ENCODE measurements at regions not wholly inside any gene's neighbourhood (a gene's known extent, or its start where the extent isn't known, plus 50 kb on each side); places are given as distances from the start of the nearest gene placed in this dataset.

GRCh38 chr12:41888285-41888684 is 256.4 kb downstream of the GXYLT1 start:
- no peak for DNase-seq (ENCODE audit: low read depth in 2 of 2)

- DNase-seq (ENCODE audit: low read depth in 2 of 2) = no peak
Measured at GRCh38 chr12:41881891-41882805, 262.5 kb downstream of the GXYLT1 start.

GRCh38 chr12:41869432-41869831 is 275.2 kb downstream of the GXYLT1 start:
- no peak for DNase-seq (ENCODE audit: low read depth in 2 of 2)

- DNase-seq (ENCODE audit: low read depth in 2 of 2) = no peak
Measured at GRCh38 chr12:41866878-41867430, 277.7 kb downstream of the GXYLT1 start.

- DNase-seq (ENCODE audit: low read depth in 2 of 2) = no peak
Measured at GRCh38 chr12:41856228-41856627, 288.4 kb downstream of the GXYLT1 start.

GRCh38 chr12:41850046-41850445 is 294.6 kb downstream of the GXYLT1 start:
- DNase-seq (ENCODE audit: low read depth in 2 of 2) = no peak

GRCh38 chr12:41846718-41847117 is 298.0 kb downstream of the GXYLT1 start:
- no peak for DNase-seq (ENCODE audit: low read depth in 2 of 2)

GRCh38 chr12:41836416-41836815 is 308.3 kb downstream of the GXYLT1 start:
- DNase-seq (ENCODE audit: low read depth in 2 of 2) = no peak

- no peak for DNase-seq (ENCODE audit: low read depth in 2 of 2)
Measured at GRCh38 chr12:41835556-41835955, 309.1 kb downstream of the GXYLT1 start.

- DNase-seq (ENCODE audit: low read depth in 2 of 2) = no peak
Measured at GRCh38 chr12:41819948-41820347, 324.7 kb downstream of the GXYLT1 start.

GRCh38 chr12:41804026-41804425 is 340.6 kb downstream of the GXYLT1 start:
- no peak for DNase-seq (ENCODE audit: low read depth in 2 of 2)

GRCh38 chr12:41802803-41803202 is 341.9 kb downstream of the GXYLT1 start:
- DNase-seq (ENCODE audit: low read depth in 2 of 2) = no peak

GRCh38 chr12:41801261-41801660 is 343.4 kb downstream of the GXYLT1 start:
- no peak for DNase-seq (ENCODE audit: low read depth in 2 of 2)

- DNase-seq (ENCODE audit: low read depth in 2 of 2) = no peak
Measured at GRCh38 chr12:41799671-41800070, 345.0 kb downstream of the GXYLT1 start.

- DNase-seq (ENCODE audit: low read depth in 2 of 2) = no peak
Measured at GRCh38 chr12:41795910-41796309, 348.8 kb downstream of the GXYLT1 start.

- no peak for DNase-seq (ENCODE audit: low read depth in 2 of 2)
Measured at GRCh38 chr12:41795051-41795600, 349.5 kb downstream of the GXYLT1 start.

GRCh38 chr12:41794336-41794735 is 350.3 kb downstream of the GXYLT1 start:
- DNase-seq (ENCODE audit: low read depth in 2 of 2) = no peak

- DNase-seq (ENCODE audit: low read depth in 2 of 2) = no peak
Measured at GRCh38 chr12:41784957-41785356, 359.7 kb downstream of the GXYLT1 start.

- DNase-seq (ENCODE audit: low read depth in 2 of 2) = no peak
Measured at GRCh38 chr12:41778934-41779333, 365.7 kb downstream of the GXYLT1 start.

- DNase-seq (ENCODE audit: low read depth in 2 of 2) = no peak
Measured at GRCh38 chr12:41777064-41777790, 367.4 kb downstream of the GXYLT1 start.

GRCh38 chr12:41772478-41772877 is 372.2 kb downstream of the GXYLT1 start:
- DNase-seq (ENCODE audit: low read depth in 2 of 2) = no peak

- DNase-seq (ENCODE audit: low read depth in 2 of 2) = no peak
Measured at GRCh38 chr12:41769810-41770209, 374.9 kb downstream of the GXYLT1 start.

Measured in stimulated activated CD8-positive, alpha-beta memory T cell treated with anti-CD3 and anti-CD28 coated beads, Interleukin-15, amount 100 ng/mL, for 48 hours (primary cell).